MCF 10A (cell line): ENCODE measurements at regions not wholly inside any gene's neighbourhood (a gene's known extent, or its start where the extent isn't known, plus 50 kb on each side); places are given as distances from the start of the nearest gene placed in this dataset.

Experiments
- BruUV-seq: library from RNA; stranded (reverse); fragments of 400-500 nt; replicated peaks from 2 replicates; lab custom pipeline; 2021; lab: Mats Ljungman, UMichigan
- CTCF ChIA-PET: fragments of 300-600 bp; sonication (Branson Sonifier 250); formaldehyde crosslinking; extraction: SDS; loops from one replicate; lab custom pipeline; 2021; ENCODE audit warnings: antibody characterized with exemption, inconsistent platforms; lab: Yijun Ruan, JAX
- POLR2A ChIA-PET: fragments of 300-600, 350-650 bp; sonication (Branson Sonifier 250); formaldehyde crosslinking; extraction: SDS; loops from one replicate; lab custom pipeline; 2020; ENCODE audit warnings: antibody characterized with exemption, inconsistent platforms; lab: Yijun Ruan, JAX
- DNase-seq: peaks from one replicate; pipeline ENCODE4 v3.0.0-alpha.2; 2018; ENCODE audit not compliant: unreplicated experiment
- H3K27ac Mint-ChIP-seq: one replicate; pipeline ENCODE4 v1.8.0; 2022; ENCODE audit warnings: mild to moderate bottlenecking, low read depth, mixed read lengths; ENCODE audit not compliant: unreplicated experiment
- H3K27me3 Mint-ChIP-seq: one replicate; pipeline ENCODE4 v1.8.0; 2022; ENCODE audit warnings: mixed read lengths; ENCODE audit not compliant: insufficient read depth, unreplicated experiment
- H3K36me3 Mint-ChIP-seq: one replicate; pipeline ENCODE4 v1.8.0; 2022; ENCODE audit warnings: mild to moderate bottlenecking, moderate library complexity, mixed read lengths; ENCODE audit not compliant: insufficient read depth, unreplicated experiment
- H3K4me1 Mint-ChIP-seq: one replicate; pipeline ENCODE4 v1.8.0; 2022; ENCODE audit warnings: mixed read lengths; ENCODE audit not compliant: insufficient read depth, unreplicated experiment
- H3K4me3 Mint-ChIP-seq: one replicate; pipeline ENCODE4 v1.8.0; 2022; ENCODE audit warnings: mild to moderate bottlenecking, moderate library complexity, mixed read lengths; ENCODE audit not compliant: unreplicated experiment
- H3K9me3 Mint-ChIP-seq: one replicate; pipeline ENCODE4 v1.8.0; 2022; ENCODE audit warnings: mixed read lengths; ENCODE audit not compliant: unreplicated experiment
- intact Hi-C: fragments of 100-400 bp; cut with micrococcal nuclease; formaldehyde crosslinking; loops from 2 replicates; pipeline ENCODE4 v1.14.1; 2022
- TF ChIP-seq, protein P1 (sequence below): fragments of 200-600 bp; IDR thresholded peaks from one replicate; pipeline ENCODE4 v1.8.0; 2022; ENCODE audit warnings: antibody characterized with exemption, mild to moderate bottlenecking; ENCODE audit not compliant: unreplicated experiment

DNA sequence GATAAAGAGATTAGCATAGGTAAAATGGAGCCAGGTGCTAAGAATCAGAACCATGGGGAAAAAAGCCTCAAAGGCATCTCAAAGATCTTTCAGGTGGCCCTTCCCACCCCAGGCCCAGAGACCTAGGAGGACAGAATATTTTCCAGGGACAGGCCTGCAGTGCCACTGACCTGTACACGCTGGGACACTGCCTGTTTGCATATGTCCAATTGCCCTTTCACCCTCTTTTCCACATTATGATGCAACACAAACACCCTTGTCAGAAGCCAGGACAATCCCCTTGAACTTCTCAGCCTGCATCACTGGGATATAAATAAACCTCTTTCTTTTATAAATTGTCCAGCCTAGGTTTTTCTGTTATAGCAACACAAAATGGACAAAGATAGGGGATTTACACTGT is 419.1 kb downstream of the TRIB2 start:
- no peak overlapping the region for H3K4me3 Mint-ChIP-seq
- no peak for DNase-seq
- no peaks in the 10 kb centered on the region for H3K9me3 Mint-ChIP-seq
- BruUV-seq = no TSS peak
- no peak overlapping the region for H3K27ac Mint-ChIP-seq
- ChIA-PET POLR2A (no interaction called here), CTCF (no interaction called here)
- no peaks in the 10 kb centered on the region for H3K27me3 Mint-ChIP-seq
- H3K4me1 Mint-ChIP-seq = no peaks in the 10 kb centered on the region
- H3K36me3 Mint-ChIP-seq = no peaks in the 10 kb centered on the region
- intact Hi-C loops = no loop called here
- TF ChIP-seq, protein P1, sequence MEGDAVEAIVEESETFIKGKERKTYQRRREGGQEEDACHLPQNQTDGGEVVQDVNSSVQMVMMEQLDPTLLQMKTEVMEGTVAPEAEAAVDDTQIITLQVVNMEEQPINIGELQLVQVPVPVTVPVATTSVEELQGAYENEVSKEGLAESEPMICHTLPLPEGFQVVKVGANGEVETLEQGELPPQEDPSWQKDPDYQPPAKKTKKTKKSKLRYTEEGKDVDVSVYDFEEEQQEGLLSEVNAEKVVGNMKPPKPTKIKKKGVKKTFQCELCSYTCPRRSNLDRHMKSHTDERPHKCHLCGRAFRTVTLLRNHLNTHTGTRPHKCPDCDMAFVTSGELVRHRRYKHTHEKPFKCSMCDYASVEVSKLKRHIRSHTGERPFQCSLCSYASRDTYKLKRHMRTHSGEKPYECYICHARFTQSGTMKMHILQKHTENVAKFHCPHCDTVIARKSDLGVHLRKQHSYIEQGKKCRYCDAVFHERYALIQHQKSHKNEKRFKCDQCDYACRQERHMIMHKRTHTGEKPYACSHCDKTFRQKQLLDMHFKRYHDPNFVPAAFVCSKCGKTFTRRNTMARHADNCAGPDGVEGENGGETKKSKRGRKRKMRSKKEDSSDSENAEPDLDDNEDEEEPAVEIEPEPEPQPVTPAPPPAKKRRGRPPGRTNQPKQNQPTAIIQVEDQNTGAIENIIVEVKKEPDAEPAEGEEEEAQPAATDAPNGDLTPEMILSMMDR = no peak

DNA sequence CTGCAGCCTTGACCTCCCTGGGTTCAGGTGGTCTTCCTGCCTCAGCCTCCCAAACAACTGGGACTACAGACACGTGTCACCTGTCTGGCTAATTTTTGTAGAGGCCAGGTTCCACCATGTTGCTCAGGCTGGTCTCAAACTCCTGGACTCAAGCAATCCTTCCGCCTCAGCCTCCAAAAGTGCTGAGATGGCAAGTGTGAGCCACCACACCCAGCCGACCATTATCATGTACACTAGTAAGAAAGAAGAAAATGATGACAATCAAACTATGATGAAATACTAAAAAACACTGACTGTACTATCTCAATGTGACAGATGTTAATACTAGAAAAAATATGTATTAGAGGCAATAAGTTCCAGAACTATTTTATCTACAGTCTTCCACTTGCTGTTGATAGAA is 420.9 kb downstream of the TRIB2 start:
- Mint-ChIP-seq H3K27ac (no peak overlapping the region), H3K36me3 (no peaks in the 10 kb centered on the region), H3K27me3 (no peaks in the 10 kb centered on the region), H3K4me3 (no peak overlapping the region), H3K4me1 (no peaks in the 10 kb centered on the region), H3K9me3 (no peaks in the 10 kb centered on the region)
- BruUV-seq = no TSS peak
- TF ChIP-seq, protein P1 = no peak
- intact Hi-C loops = no loop called here
- ChIA-PET POLR2A (no interaction called here), CTCF (no interaction called here)
- no peak for DNase-seq

DNA sequence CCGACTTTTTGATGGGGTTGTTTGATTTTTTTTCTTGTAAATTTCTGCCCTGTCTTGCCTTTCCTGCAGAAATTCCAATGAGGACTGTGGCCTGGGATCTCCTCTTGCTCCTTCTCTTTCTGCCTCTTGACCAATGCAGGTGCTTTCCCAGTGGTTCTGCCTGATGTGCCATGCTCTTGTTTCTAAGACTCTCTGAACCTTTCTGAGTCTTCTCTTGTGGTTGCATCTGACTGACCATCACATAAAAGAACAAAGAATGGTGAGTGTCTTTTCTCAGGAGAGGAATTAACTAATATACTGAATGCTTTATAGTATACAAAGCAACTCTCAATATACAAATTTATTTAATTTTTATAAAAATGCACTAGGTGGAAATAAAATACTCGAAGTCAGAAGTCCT is 424.6 kb downstream of the TRIB2 start:
- Mint-ChIP-seq H3K36me3 (no peaks in the 10 kb centered on the region), H3K9me3 (no peaks in the 10 kb centered on the region), H3K4me3 (no peak overlapping the region), H3K4me1 (no peaks in the 10 kb centered on the region), H3K27me3 (no peaks in the 10 kb centered on the region), H3K27ac (no peak overlapping the region)
- TF ChIP-seq, protein P1 = no peak
- intact Hi-C loops = no loop called here
- POLR2A ChIA-PET = no interaction called here
- no peak for DNase-seq
- BruUV-seq = no TSS peak
- CTCF ChIA-PET = no interaction called here

- Mint-ChIP-seq H3K4me3 (no peak overlapping the region), H3K4me1 (no peaks in the 10 kb centered on the region), H3K9me3 (no peaks in the 10 kb centered on the region), H3K36me3 (no peaks in the 10 kb centered on the region), H3K27ac (no peak overlapping the region), H3K27me3 (no peaks in the 10 kb centered on the region)
- ChIA-PET CTCF (interaction anchor here (0.5 kb wide), 1 partner anchor 222 kb away, joined by 3 read pairs; no protein-coding TSS in a partner anchor), POLR2A (interaction anchor here (0.6 kb wide), 1 partner anchor 66 kb away, joined by 3 read pairs; no protein-coding TSS in a partner anchor)
- intact Hi-C loops = no loop called here
- BruUV-seq = no TSS peak
- no peak for DNase-seq
- TF ChIP-seq, protein P1 = no peak
Measured at GRCh38 chr2:13143451-13143850, 426.7 kb downstream of the TRIB2 start.
